HepG2 (cell line): ENCODE measurements at regions not wholly inside any gene's neighbourhood (a gene's known extent, or its start where the extent isn't known, plus 50 kb on each side); places are given as distances from the start of the nearest gene placed in this dataset.

Experiments
- HNRNPK ChIP-seq: fragments of 200-400 bp; formaldehyde crosslinking; IDR thresholded peaks from 2 replicates; pipeline ENCODE4 v1.6.1; 2018; ENCODE audit warnings: low read length, low read depth, moderate library complexity, mild to moderate bottlenecking; ENCODE audit not compliant: poor library complexity, severe bottlenecking
- RAD21 ChIP-seq: fragments of 450-650 bp; formaldehyde crosslinking; IDR thresholded peaks from 2 replicates; pipeline ENCODE4 v1.5.0; 2020; ENCODE audit warnings: mild to moderate bottlenecking
- TAF1 ChIP-seq: sonication (generic); formaldehyde crosslinking; IDR thresholded peaks from 2 replicates; pipeline ENCODE4 v1.4.0; 2020; ENCODE audit warnings: missing genetic modification reagents
- TCF12 ChIP-seq, 2 experiments: fragments of 450-650 bp in 1 of 2; sonication (generic) in 1 of 2; formaldehyde crosslinking in 1 of 2; IDR thresholded peaks; 2 replicates each; pipeline versions ENCODE4 v1.6.1 to v1.8.0; 2017 to 2022; ENCODE audit warnings: antibody characterized with exemption in 1 of 2, mild to moderate bottlenecking in 1 of 2, missing genetic modification reagents in 1 of 2, moderate library complexity in 1 of 2

DNA sequence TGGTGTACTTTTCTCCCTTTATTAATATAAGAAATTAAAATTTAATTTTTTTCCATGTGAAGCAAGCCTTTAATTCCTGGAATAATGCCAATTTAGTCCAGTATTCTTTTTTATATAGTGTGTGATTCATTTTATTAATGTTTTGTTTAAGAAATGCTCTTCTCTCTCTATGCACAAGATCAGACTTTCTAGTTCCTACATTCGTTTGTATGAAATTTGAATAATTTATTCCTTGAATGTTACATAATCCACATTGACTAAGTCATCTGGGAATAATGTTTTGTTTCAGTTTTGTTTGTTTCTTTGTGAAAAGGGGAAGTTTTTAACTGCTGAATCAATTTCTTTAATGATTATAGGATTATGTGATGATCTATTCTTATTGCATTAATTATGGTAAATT lies 181.4 kb upstream of the ID4 start:
- TF ChIP-seq RAD21 = no peak
- TF ChIP-seq TAF1 (CRISPR knock-in tag) = no peak
- TF ChIP-seq TCF12 (IDR thresholded peaks at IDR 0.05) = no peak
- no peak for TF ChIP-seq TCF12 (CRISPR knock-in tag; IDR thresholded peaks at IDR 0.05)
- TF ChIP-seq HNRNPK = no peak
